Stimulated activated CD8-positive, alpha-beta memory T cell treated with anti-CD3 and anti-CD28 coated beads, Interleukin-4, amount 100 ng/mL, for 1 hour (primary cell): ENCODE measurements at regions not wholly inside any gene's neighbourhood (a gene's known extent, or its start where the extent isn't known, plus 50 kb on each side); places are given as distances from the start of the nearest gene placed in this dataset.

Experiments used
- DNase-seq, 2 donors: peaks; one replicate each; pipeline ENCODE4 v3.0.0-alpha.2; 2020; ENCODE audit warnings: low read depth in 2 of 2, low spot score in 1 of 2

- DNase-seq = no peak
Observed at GRCh38 chr2:204012072-204012653, 75.6 kb downstream of the ICOS start.

DNA sequence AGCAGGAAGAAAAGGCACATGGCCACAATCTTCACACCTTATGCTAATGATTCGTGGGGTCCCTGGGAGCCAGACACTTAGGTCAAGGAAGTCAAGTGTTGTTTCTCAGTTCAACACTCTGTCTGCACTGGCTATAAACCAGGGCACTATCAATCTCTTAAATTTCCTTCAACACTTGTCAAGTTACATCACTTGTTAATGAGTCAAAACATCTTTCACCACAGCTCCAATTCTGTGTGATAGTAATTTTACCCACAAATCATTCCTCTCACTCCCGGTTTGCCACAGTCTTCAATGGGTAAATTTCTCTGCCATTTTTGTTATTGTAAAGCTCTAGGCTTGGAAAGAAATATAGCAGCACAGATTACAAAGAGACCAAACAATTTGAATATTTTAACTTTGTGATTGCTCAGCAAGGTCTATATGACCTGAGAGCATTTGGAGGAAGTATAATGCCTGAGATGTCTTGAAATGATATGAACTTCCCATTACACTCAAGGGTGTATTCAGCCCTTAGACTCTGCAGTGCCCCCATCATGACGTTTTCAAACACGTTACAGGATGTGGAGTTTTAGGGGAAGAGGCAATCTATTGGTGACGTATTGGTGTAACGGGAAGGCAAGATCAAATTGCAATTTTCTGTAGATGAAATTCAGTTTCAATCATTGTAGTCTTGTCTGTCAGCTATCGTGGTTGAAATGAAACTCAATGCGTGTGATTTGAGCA lies 78.7 kb downstream of the ICOS start:
- DNase-seq = no peak

GRCh38 chr2:204018717-204019116 lies 82.2 kb downstream of the ICOS start:
- no peak for DNase-seq

DNA sequence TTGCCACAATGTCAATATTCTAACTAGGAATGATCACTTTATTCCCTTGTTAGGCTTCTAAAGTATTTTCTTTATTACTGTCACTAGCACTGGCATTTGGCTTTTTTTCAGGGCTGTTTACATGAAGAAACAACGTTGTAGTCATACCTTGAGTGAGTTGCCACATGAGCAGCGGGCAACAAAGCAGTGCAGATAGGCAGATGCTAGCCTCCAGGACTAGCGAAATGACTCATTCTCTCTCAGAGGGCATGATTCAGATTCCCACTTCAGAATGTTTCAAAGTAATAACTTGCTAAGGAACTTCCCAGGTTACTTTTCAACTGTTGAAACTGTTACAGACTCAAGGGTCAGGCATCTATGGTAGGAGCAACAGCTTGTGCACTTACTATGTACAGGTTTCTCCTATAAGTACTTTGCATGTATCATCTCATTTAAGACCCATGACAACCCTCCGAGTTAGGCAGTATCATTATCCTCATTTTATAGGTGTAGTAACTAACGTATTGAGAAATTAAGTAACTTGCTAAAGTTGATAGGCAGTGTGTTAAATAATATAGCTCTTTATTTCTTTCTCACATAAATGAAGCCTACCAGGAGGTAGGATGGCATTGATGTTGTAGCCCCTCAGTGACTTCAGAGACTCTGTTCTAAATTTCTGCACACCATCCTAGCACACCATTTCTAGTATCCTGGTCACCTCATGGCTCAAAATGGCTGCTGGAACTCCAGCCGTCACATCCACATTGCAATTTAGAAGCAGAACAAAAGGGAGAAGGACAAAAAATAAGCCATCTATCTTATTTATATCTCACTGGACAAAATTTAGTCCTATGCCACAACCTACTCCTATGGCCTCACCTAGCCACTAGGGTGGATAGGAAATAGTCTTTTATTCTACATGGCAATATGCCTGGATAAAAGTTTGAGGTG lies 83.3 kb downstream of the ICOS start:
- no peak for DNase-seq

GRCh38 chr2:204021290-204022081 lies 84.9 kb downstream of the ICOS start:
- no peak for DNase-seq

GRCh38 chr2:204022550-204022949 lies 86.0 kb downstream of the ICOS start:
- no peak for DNase-seq

- no peak for DNase-seq
Observed at GRCh38 chr2:204023088-204023487, 86.5 kb downstream of the ICOS start.

GRCh38 chr2:204024503-204024902 lies 87.9 kb downstream of the ICOS start:
- no peak for DNase-seq

DNA sequence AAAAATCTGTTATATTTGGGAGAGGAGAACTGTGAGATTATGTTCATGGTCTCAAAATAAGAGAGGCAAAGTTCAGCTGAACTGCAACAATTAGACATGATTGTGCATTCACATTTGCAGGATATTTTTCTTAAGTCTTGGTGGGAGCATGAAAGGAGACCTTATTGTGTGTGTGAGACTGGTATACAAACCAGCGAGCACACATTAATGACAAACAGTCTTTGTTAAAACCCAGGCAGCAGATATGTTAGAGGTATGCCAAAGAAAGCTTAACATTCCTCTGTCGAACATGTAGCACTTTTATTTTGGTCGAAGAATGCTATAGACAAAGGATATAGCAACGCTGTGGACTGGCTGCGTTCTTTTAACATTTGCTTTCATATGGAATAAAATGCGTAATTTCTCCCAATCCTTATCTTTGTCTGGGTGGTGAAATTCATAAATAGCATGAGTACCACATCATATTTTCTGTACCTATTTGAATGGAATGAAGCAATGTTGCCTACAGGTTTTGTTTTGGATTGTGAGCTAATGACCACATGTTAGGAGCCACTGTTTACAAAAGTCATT lies 88.4 kb downstream of the ICOS start:
- no peak for DNase-seq

GRCh38 chr2:204026294-204026693 lies 89.7 kb downstream of the ICOS start:
- DNase-seq = no peak

- DNase-seq = no peak
Observed at GRCh38 chr2:204027091-204027490, 90.5 kb downstream of the ICOS start.

- no peak for DNase-seq
Observed at GRCh38 chr2:204030322-204030721, 93.8 kb downstream of the ICOS start.

DNA sequence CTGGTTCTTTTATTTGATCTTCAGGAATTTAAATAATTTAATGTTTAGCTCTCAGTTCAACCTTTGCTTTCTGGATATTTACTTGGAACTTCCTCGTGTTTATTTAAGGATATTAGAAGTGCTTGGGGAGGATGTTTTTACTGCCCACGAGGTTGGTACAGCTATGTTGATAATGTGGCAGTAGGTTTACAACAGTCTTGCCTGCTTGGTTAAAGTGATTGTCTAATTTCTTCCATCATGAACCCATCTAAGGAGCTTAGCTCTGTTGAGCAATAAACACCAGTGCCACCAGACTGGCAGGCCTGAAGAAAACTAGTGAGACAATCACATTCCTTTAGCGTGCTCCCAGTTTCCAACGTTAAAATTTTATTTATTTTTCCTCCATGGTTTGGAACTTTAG lies 94.5 kb downstream of the ICOS start:
- DNase-seq = no peak

GRCh38 chr2:204032301-204032700 lies 95.7 kb downstream of the ICOS start:
- DNase-seq = no peak

GRCh38 chr2:204033611-204034495 lies 97.3 kb downstream of the ICOS start:
- no peak for DNase-seq

- no peak for DNase-seq
Observed at GRCh38 chr2:204036706-204037105, 100.1 kb downstream of the ICOS start.

DNA sequence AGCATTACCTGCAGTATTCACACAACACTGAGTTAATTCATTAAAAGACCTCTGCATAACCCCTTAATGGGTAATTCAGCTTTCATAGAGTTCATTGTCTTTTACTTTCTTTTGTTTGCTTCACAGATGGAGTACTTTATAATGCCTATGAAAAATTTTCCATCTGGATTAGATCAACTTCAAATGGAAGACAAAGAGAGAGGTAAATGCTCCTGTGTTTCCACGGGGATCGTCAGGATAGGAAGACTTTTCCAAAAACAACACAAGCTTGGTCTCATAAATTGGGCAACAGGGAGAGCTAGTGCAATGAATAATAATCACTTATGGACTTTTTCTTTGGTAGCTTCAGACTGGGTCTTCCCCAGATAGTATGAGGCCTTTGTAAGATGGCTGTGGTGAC lies 100.7 kb downstream of the ICOS start:
- DNase-seq = no peak

GRCh38 chr2:204039298-204039838 lies 102.8 kb downstream of the ICOS start:
- no peak for DNase-seq

GRCh38 chr2:204040016-204040415 lies 103.5 kb downstream of the ICOS start:
- no peak for DNase-seq

GRCh38 chr2:204042401-204042800 lies 105.8 kb downstream of the ICOS start:
- no peak for DNase-seq
